ENCODE measurements at regions not wholly inside any gene's neighbourhood (a gene's known extent, or its start where the extent isn't known, plus 50 kb on each side); places are given as distances from the start of the nearest gene placed in this dataset.

DNA sequence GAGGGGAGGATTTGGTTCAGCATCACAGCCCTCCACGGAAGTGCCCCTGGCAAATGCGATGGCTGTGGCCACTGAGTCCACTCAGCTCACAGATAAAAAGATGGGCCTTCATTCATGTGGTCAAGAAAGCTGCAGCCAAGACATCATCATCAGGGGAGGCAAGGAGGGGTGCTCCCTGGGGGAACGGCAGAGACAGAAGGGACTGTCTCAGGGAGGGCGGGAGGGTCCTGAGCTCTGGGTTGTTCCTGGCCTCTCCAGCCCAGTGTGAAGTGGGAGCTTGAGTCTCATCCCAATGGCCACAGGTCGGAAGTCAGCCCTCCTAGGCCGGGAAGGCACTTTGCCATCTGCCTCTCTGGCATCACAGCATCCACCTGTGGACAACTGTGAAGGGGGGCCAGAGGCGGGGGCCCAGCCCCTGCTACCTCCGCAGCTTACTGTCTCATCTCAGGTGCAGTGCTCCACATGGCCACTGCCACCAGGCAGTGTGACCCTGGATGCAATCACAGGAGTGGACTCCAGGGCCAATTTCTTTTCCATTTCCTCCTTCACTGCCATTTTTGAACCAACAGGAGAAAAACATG lies 137.8 kb upstream of the SOX1 start:
- TF ChIP-seq, protein P1, sequence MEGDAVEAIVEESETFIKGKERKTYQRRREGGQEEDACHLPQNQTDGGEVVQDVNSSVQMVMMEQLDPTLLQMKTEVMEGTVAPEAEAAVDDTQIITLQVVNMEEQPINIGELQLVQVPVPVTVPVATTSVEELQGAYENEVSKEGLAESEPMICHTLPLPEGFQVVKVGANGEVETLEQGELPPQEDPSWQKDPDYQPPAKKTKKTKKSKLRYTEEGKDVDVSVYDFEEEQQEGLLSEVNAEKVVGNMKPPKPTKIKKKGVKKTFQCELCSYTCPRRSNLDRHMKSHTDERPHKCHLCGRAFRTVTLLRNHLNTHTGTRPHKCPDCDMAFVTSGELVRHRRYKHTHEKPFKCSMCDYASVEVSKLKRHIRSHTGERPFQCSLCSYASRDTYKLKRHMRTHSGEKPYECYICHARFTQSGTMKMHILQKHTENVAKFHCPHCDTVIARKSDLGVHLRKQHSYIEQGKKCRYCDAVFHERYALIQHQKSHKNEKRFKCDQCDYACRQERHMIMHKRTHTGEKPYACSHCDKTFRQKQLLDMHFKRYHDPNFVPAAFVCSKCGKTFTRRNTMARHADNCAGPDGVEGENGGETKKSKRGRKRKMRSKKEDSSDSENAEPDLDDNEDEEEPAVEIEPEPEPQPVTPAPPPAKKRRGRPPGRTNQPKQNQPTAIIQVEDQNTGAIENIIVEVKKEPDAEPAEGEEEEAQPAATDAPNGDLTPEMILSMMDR (IDR thresholded peaks at IDR 0.05): no peak
- TF ChIP-seq EP300 (IDR thresholded peaks at IDR 0.05; ENCODE audit: low read depth): no peak
- no peak for TF ChIP-seq POLR2A (IDR thresholded peaks at IDR 0.05)
- TF ChIP-seq POLR2AphosphoS5 (IDR thresholded peaks at IDR 0.05): no peak
- Histone ChIP-seq H3K4me3 (no peak overlapping the region), H3K27ac (no peak overlapping the region), H3K36me3 (no peaks in the 10 kb centered on the region), H3K9me3 (peaks cover 0 to 4% of the 10 kb centered on the region in 2 donors), H3K4me1 (no peaks in the 10 kb centered on the region), H3K27me3 (no peaks in the 10 kb centered on the region)
- intact Hi-C loops (cut with DNase I; ENCODE audit: low total_unique reads): no loop called here
- 78% methylated on average over 8 of the region's 8 CpGs; no CpG with 5 or more reads in 1 of the 2 donors for WGBS, 2 donors (ENCODE audit: low coverage in 1 of 2)
- in situ Hi-C loops (cut with MboI; ENCODE audit: low pct_ligation_motif_present in 1 of 4, low pct_unique_long_range_greater_than_20kb in 1 of 4, low sequenced_read_pairs in 3 of 4): no loop called here
- no peak for DNase-seq

DNA sequence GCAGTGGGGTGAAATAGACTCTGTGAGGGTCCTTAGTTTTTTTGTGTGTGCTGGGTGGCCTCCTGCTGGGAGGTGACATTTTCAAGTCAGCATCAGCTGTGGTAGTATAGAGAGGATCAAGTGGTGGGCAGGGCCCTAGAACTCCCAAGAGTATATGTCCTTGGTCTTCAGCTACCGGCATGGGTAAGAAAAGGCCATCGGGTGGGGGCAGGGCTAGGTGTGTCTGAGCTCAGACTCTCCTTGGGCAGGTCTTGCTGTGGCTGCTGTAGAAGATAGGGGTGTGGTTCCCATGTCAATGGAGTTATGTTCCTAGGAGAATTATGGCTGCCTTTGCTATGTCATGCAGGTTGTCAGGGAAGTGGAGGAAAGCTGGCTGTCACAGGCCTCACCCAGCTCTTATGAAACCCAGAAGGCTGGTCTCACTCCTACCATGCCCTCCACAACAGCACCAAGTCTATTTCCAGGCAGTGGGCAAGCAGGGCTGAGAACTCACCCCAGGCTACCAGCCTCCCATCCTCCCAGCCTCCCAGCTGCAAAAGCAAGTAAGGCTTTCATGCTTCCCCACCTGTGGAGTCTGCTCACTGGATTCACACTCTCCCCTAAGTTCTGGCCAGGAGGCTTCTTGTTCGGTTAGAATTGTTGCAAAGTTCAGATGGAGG lies 130.6 kb upstream of the SOX1 start:
- TF ChIP-seq POLR2A (IDR thresholded peaks at IDR 0.05): no peak
- no peak for TF ChIP-seq EP300 (IDR thresholded peaks at IDR 0.05; ENCODE audit: low read depth)
- TF ChIP-seq, protein P1 (IDR thresholded peaks at IDR 0.05): no peak
- TF ChIP-seq POLR2AphosphoS5 (IDR thresholded peaks at IDR 0.05): no peak
- intact Hi-C loops (cut with DNase I; ENCODE audit: low total_unique reads): no loop called here
- H3K27ac ChIP-seq: no peak overlapping the region
- H3K27me3 ChIP-seq: peaks cover 2% of the 10 kb centered on the region
- peaks cover 0 to 4% of the 10 kb centered on the region in 2 donors for H3K9me3 ChIP-seq
- in situ Hi-C loops (cut with MboI; ENCODE audit: low pct_ligation_motif_present in 1 of 4, low pct_unique_long_range_greater_than_20kb in 1 of 4, low sequenced_read_pairs in 3 of 4): no loop called here
- no peaks in the 10 kb centered on the region for H3K4me1 ChIP-seq
- DNase-seq: no peak
- 67 to 80% methylated on average over 1 to 3 of the region's 3 CpGs for WGBS, 2 donors (ENCODE audit: low coverage in 1 of 2)
- H3K36me3 ChIP-seq: no peaks in the 10 kb centered on the region
- H3K4me3 ChIP-seq: no peak overlapping the region

DNA sequence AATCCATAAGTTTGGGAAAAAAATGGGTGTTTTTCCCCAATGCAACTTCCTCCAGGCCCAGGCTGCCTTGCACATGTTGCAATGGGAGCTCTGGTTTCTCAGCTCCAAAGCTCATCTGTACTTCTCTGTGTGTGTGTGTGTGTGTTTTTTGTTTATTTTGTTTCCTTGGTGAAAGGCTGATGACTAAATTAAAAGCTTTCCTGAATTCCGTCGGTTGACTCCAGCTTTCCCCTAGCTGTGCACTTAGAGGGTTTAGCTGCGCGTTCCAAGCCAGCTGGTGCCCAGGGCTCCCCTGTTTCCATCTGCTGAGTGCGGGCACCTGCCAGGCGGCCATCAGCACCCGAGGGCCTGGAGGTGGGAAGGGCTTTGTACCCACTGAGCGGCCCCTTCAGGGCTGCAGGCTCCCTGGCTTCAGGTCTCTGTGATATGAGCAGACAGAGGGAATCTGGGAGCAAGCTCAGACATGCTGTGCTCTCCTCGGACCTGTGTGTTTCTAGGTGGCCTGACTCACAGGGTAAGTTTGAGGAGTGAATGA lies 129.1 kb upstream of the SOX1 start:
- H3K36me3 ChIP-seq: no peaks in the 10 kb centered on the region
- peaks cover 2% of the 10 kb centered on the region for H3K27me3 ChIP-seq
- WGBS, 2 donors (ENCODE audit: low coverage in 1 of 2): 51 to 100% methylated on average over 1 to 9 of the region's 9 CpGs
- no peaks in the 10 kb centered on the region for H3K4me1 ChIP-seq
- intact Hi-C loops (cut with DNase I; ENCODE audit: low total_unique reads): no loop called here
- H3K27ac ChIP-seq: no peak overlapping the region
- H3K4me3 ChIP-seq: no peak overlapping the region
- DNase-seq: no peak
- H3K9me3 ChIP-seq: no peaks in the 10 kb centered on the region
- TF ChIP-seq POLR2AphosphoS5 (IDR thresholded peaks at IDR 0.05): no peak
- no peak for TF ChIP-seq EP300 (IDR thresholded peaks at IDR 0.05; ENCODE audit: low read depth)
- TF ChIP-seq POLR2A (IDR thresholded peaks at IDR 0.05): no peak
- TF ChIP-seq, protein P1 (IDR thresholded peaks at IDR 0.05): no peak
- in situ Hi-C loops (cut with MboI; ENCODE audit: low pct_ligation_motif_present in 1 of 4, low pct_unique_long_range_greater_than_20kb in 1 of 4, low sequenced_read_pairs in 3 of 4): no loop called here

DNA sequence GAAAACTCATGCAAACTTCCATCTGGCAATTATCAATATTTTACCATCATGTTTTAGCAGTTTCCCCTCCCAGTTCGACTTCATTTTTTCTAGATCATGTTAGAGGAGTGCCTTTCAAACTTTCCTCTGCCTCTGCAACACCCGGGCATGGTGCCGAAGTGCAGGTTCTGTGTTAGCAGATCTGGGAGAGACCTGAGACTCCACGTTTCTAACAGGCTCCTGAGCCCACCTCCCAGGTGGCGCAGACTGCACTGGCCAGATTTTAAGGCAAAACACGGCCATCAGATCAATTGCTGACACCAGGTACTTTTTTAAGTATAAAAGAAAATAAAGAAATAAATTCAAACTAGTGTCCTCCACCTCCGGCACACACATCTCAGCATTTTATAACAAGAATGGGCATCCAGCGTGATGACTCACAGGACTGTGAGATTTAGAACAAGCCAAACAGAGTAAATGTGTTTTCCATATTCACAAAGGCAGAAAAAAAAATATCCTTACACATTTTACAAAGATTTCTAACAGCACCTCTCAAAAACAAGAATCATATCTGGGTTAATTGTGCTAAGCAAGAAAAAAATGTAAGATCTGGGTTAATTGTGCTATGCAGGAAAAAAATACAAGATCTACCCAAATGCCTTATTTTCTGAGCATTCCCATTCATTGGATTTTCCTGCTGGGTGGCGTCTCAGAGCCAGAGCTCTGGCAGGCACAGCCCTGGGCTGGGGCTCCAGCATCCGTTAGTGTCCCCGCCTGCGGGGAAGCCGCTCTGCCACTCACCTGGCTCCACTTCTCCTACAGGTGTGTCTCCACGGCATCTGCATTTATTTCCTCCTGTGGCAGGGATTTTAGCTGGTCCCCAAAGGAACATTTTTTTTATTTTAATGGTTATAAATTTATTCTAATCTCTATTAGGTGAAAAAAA lies 127.9 kb upstream of the SOX1 start:
- intact Hi-C loops (cut with DNase I; ENCODE audit: low total_unique reads): no loop called here
- in situ Hi-C loops (cut with MboI; ENCODE audit: low pct_ligation_motif_present in 1 of 4, low pct_unique_long_range_greater_than_20kb in 1 of 4, low sequenced_read_pairs in 3 of 4): no loop called here
- no peak for DNase-seq
- no peaks in the 10 kb centered on the region for H3K4me1 ChIP-seq
- H3K27me3 ChIP-seq: peaks cover 2% of the 10 kb centered on the region
- H3K27ac ChIP-seq: no peak overlapping the region
- TF ChIP-seq POLR2A (IDR thresholded peaks at IDR 0.05) (no peak), EP300 (IDR thresholded peaks at IDR 0.05; ENCODE audit: low read depth) (no peak), POLR2AphosphoS5 (IDR thresholded peaks at IDR 0.05) (no peak)
- TF ChIP-seq, protein P1 (IDR thresholded peaks at IDR 0.05): no peak
- WGBS, 2 donors (ENCODE audit: low coverage in 1 of 2): 58 to 65% methylated on average over 8 to 14 of the region's 14 CpGs
- no peak overlapping the region for H3K4me3 ChIP-seq
- no peaks in the 10 kb centered on the region for H3K9me3 ChIP-seq
- no peaks in the 10 kb centered on the region for H3K36me3 ChIP-seq
